Stomach (tissue), 8 donors: ENCODE measurements at regions not wholly inside any gene's neighbourhood (a gene's known extent, or its start where the extent isn't known, plus 50 kb on each side); places are given as distances from the start of the nearest gene placed in this dataset.
A peak's percentile ranks its signal among the peaks of the same experiment; 100 is the strongest.

ENCODE experiments used
- DNase-seq, 2 donors: peaks; one replicate each; pipeline versions ENCODE4 v3.0.0 to v3.0.0-alpha.2; 2013 to 2019
- H3K27ac ChIP-seq, 5 donors: fragments of 200-600 bp in 4 of 5; sonication (generic) in 4 of 5; one replicate each; pipeline ENCODE4 v1.5.1; 2013 to 2019; ENCODE audit warnings: mild to moderate bottlenecking in 1 of 5, moderate library complexity in 1 of 5
- H3K27me3 ChIP-seq, 3 donors: fragments of 200-600 bp; sonication (generic); one replicate each; pipeline ENCODE4 v1.5.1; 2017 to 2019; ENCODE audit warnings: mixed run types in 1 of 3
- H3K36me3 ChIP-seq, 4 donors: fragments of 200-600 bp; sonication (generic); 1 replicate in 3 of 4; 2 replicates in 1 of 4; pipeline ENCODE4 v1.5.1; 2016 to 2019
- H3K4me1 ChIP-seq, 4 donors: fragments of 200-600 bp; sonication (generic); one replicate each; pipeline ENCODE4 v1.5.1; 2016 to 2019
- H3K4me3 ChIP-seq, 4 donors: fragments of 200-600 bp; sonication (generic) in 3 of 4; one replicate each; pipeline ENCODE4 v1.5.1; 2016 to 2019; ENCODE audit warnings: mild to moderate bottlenecking in 1 of 4
- H3K9me3 ChIP-seq, 4 donors: fragments of 200-600 bp; sonication (generic); one replicate each; pipeline ENCODE4 v1.5.1; 2016 to 2019
- CTCF ChIP-seq, 7 experiments: fragments of 450-650 bp in 4 of 7; fragments of 200-600 bp in 3 of 7; sonication (generic) in 3 of 7; IDR thresholded peaks; one replicate each; pipeline ENCODE4 v1.5.1; 2016 to 2019; ENCODE audit warnings: antibody characterized with exemption in 7 of 7, control low read depth in 2 of 7, mild to moderate bottlenecking in 1 of 7
- EP300 ChIP-seq: sonication (generic); formaldehyde crosslinking; IDR thresholded peaks from one replicate; pipeline ENCODE4 v1.6.1; 2017; ENCODE audit warnings: antibody characterized with exemption
- POLR2A ChIP-seq, 4 donors: fragments of 450-650 bp; IDR thresholded peaks; one replicate each; pipeline ENCODE4 v1.6.1; 2016; ENCODE audit warnings: antibody characterized with exemption in 4 of 4, control low read depth in 2 of 4, mild to moderate bottlenecking in 1 of 4, moderate library complexity in 1 of 4
- POLR2AphosphoS5 ChIP-seq, 3 donors: sonication (generic); formaldehyde crosslinking; IDR thresholded peaks; one replicate each; pipeline ENCODE4 v1.6.1; 2016; ENCODE audit warnings: antibody characterized with exemption in 3 of 3
- WGBS, 5 donors: extraction: QIAGEN DNeasy Blood & Tissue Kit in 3 of 5; methylation state at CpG; one replicate each; pipeline versions ENCODE4 v1.1.5 to v1.1.7; 2013 to 2018; 5-methylcytosine and 5-hydroxymethylcytosine counted together
- intact Hi-C: fragments of 100-400 bp; cut with DNase I; formaldehyde crosslinking; loops from one replicate; pipeline ENCODE4 v1.15.1; 2023; ENCODE audit warnings: low total_unique reads
- donor health status: healthy with polysubstance abuse.
- donor health status: Bipolar disorder and iron deficiency.
- donor health status: healthy.

- TF ChIP-seq POLR2A (IDR thresholded peaks at IDR 0.05): no peak
- no peak for TF ChIP-seq CTCF (IDR thresholded peaks at IDR 0.05)
- TF ChIP-seq EP300: no peak
- TF ChIP-seq POLR2AphosphoS5 (IDR thresholded peaks at IDR 0.05): no peak
- no peaks in the 10 kb centered on the region for H3K36me3 ChIP-seq
- H3K27me3 ChIP-seq: peaks cover 0 to 2% (median 0%) of the 10 kb centered on the region in 3 donors
- DNase-seq: peak in 1 of 2 donors; percentile 57
- peaks cover 0 to 1% (median 0%) of the 10 kb centered on the region in 4 donors for H3K4me1 ChIP-seq
- intact Hi-C loops: loop anchor here (10.0 kb wide), 1 partner anchor 154 kb away; no protein-coding TSS in a partner anchor
- no peak overlapping the region for H3K4me3 ChIP-seq
- no peaks in the 10 kb centered on the region for H3K9me3 ChIP-seq
- H3K27ac ChIP-seq: no peak overlapping the region
- WGBS, 5 donors: 60 to 81% (median 79%) methylated on average over 3 of the region's 3 CpGs
Observed at GRCh38 chr7:25900877-25901276, 251.1 kb upstream of the NFE2L3 start.

- Histone ChIP-seq H3K4me1 (no peaks in the 10 kb centered on the region), H3K9me3 (no peaks in the 10 kb centered on the region), H3K36me3 (no peaks in the 10 kb centered on the region), H3K4me3 (no peak overlapping the region), H3K27ac (no peak overlapping the region), H3K27me3 (no peaks in the 10 kb centered on the region)
- intact Hi-C loops: loop anchor here (10.0 kb wide), 1 partner anchor 153 kb away; no protein-coding TSS in a partner anchor
- DNase-seq: no peak
- WGBS, 5 donors: 85 to 100% (median 92%) methylated on average over 1 of the region's 1 CpG
- TF ChIP-seq POLR2A (IDR thresholded peaks at IDR 0.05) (no peak), EP300 (no peak), POLR2AphosphoS5 (IDR thresholded peaks at IDR 0.05) (no peak), CTCF (IDR thresholded peaks at IDR 0.05) (no peak)
Observed at GRCh38 chr7:25901658-25902057, 250.3 kb upstream of the NFE2L3 start.

- intact Hi-C loops: loop anchor here (10.0 kb wide), 1 partner anchor 149 kb away; no protein-coding TSS in a partner anchor
- Histone ChIP-seq H3K27me3 (peaks cover 0 to 9% (median 0%) of the 10 kb centered on the region in 3 donors), H3K9me3 (no peaks in the 10 kb centered on the region), H3K36me3 (no peaks in the 10 kb centered on the region), H3K4me1 (no peaks in the 10 kb centered on the region), H3K27ac (no peak overlapping the region), H3K4me3 (no peak overlapping the region)
- 74 to 82% (median 80%) methylated on average over 3 of the region's 3 CpGs for WGBS, 5 donors
- no peak for DNase-seq
- TF ChIP-seq POLR2A (IDR thresholded peaks at IDR 0.05): no peak
- no peak for TF ChIP-seq CTCF (IDR thresholded peaks at IDR 0.05)
- TF ChIP-seq EP300: no peak
- no peak for TF ChIP-seq POLR2AphosphoS5 (IDR thresholded peaks at IDR 0.05)
Observed at GRCh38 chr7:25906003-25906402, 246.0 kb upstream of the NFE2L3 start.

GRCh38 chr7:25906760-25907159, 245.2 kb upstream of the NFE2L3 start:
- peaks cover 0 to 6% (median 2%) of the 10 kb centered on the region in 4 donors for H3K4me1 ChIP-seq
- H3K27me3 ChIP-seq: peaks cover 0 to 9% (median 0%) of the 10 kb centered on the region in 3 donors
- WGBS, 5 donors: 86 to 93% (median 90%) methylated on average over 5 of the region's 5 CpGs
- no peaks in the 10 kb centered on the region for H3K36me3 ChIP-seq
- intact Hi-C loops: loop anchor here (10.0 kb wide), 1 partner anchor 148 kb away; no protein-coding TSS in a partner anchor
- H3K4me3 ChIP-seq: no peak overlapping the region
- DNase-seq: no peak
- H3K27ac ChIP-seq: no peak overlapping the region
- no peak for TF ChIP-seq POLR2A (IDR thresholded peaks at IDR 0.05)
- no peak for TF ChIP-seq CTCF (IDR thresholded peaks at IDR 0.05)
- TF ChIP-seq POLR2AphosphoS5 (IDR thresholded peaks at IDR 0.05): no peak
- no peak for TF ChIP-seq EP300
- no peaks in the 10 kb centered on the region for H3K9me3 ChIP-seq
